ENCODE measurements at regions not wholly inside any gene's neighbourhood (a gene's known extent, or its start where the extent isn't known, plus 50 kb on each side); places are given as distances from the start of the nearest gene placed in this dataset.

- no peaks in the 10 kb centered on the region for H3K27me3 ChIP-seq (ENCODE audit: control insufficient read depth, insufficient read depth, low read length)
- no peak overlapping the region for H3K4me3 ChIP-seq (ENCODE audit: low read length in 3 of 3)
- intact Hi-C loops (cut with DNase I): no loop called here
- no peaks in the 10 kb centered on the region for H3K36me3 ChIP-seq (ENCODE audit: control insufficient read depth in 2 of 3, insufficient read depth in 3 of 3, low read length in 3 of 3)
- H3K4me1 ChIP-seq (ENCODE audit: control insufficient read depth in 2 of 3, insufficient read depth in 2 of 3, low read depth in 1 of 3, low read length in 3 of 3): no peaks in the 10 kb centered on the region
- TF ChIP-seq CTCF (IDR thresholded peaks at IDR 0.05; ENCODE audit: borderline replicate concordance, extremely low read depth, insufficient read depth): no peak
- H3K27ac ChIP-seq (ENCODE audit: low read depth in 2 of 2, low read length in 2 of 2): no peak overlapping the region
- DNase-seq: no peak
- H3K9me3 ChIP-seq (ENCODE audit: control insufficient read depth in 2 of 3, insufficient read depth in 1 of 3, low read length in 3 of 3): no peaks in the 10 kb centered on the region
- no peak overlapping the region for H3K9ac ChIP-seq (ENCODE audit: low read length in 3 of 3)
- no peak for FAIRE-seq
Measured at GRCh38 chr12:74781991-74782485, 244.4 kb downstream of the ATXN7L3B start.

GRCh38 chr12:74790931-74791330 is 253.3 kb downstream of the ATXN7L3B start:
- H3K9me3 ChIP-seq (ENCODE audit: control insufficient read depth in 2 of 3, insufficient read depth in 1 of 3, low read length in 3 of 3): no peaks in the 10 kb centered on the region
- FAIRE-seq (no peak), DNase-seq (peak in 1 of 5 donors; percentile 3)
- no peak overlapping the region for H3K9ac ChIP-seq (ENCODE audit: low read length in 3 of 3)
- no peak for TF ChIP-seq CTCF (IDR thresholded peaks at IDR 0.05; ENCODE audit: borderline replicate concordance, extremely low read depth, insufficient read depth)
- H3K27me3 ChIP-seq (ENCODE audit: control insufficient read depth, insufficient read depth, low read length): no peaks in the 10 kb centered on the region
- no peaks in the 10 kb centered on the region for H3K4me1 ChIP-seq (ENCODE audit: control insufficient read depth in 2 of 3, insufficient read depth in 2 of 3, low read depth in 1 of 3, low read length in 3 of 3)
- H3K36me3 ChIP-seq (ENCODE audit: control insufficient read depth in 2 of 3, insufficient read depth in 3 of 3, low read length in 3 of 3): no peaks in the 10 kb centered on the region
- H3K4me3 ChIP-seq (ENCODE audit: low read length in 3 of 3): no peak overlapping the region
- intact Hi-C loops (cut with DNase I): no loop called here
- no peak overlapping the region for H3K27ac ChIP-seq (ENCODE audit: low read depth in 2 of 2, low read length in 2 of 2)

- Histone ChIP-seq H3K4me1 (ENCODE audit: control insufficient read depth in 2 of 3, insufficient read depth in 2 of 3, low read depth in 1 of 3, low read length in 3 of 3) (no peaks in the 10 kb centered on the region), H3K36me3 (ENCODE audit: control insufficient read depth in 2 of 3, insufficient read depth in 3 of 3, low read length in 3 of 3) (no peaks in the 10 kb centered on the region), H3K9me3 (ENCODE audit: control insufficient read depth in 2 of 3, insufficient read depth in 1 of 3, low read length in 3 of 3) (no peaks in the 10 kb centered on the region), H3K4me3 (ENCODE audit: low read length in 3 of 3) (no peak overlapping the region), H3K9ac (ENCODE audit: low read length in 3 of 3) (no peak overlapping the region), H3K27me3 (ENCODE audit: control insufficient read depth, insufficient read depth, low read length) (no peaks in the 10 kb centered on the region), H3K27ac (ENCODE audit: low read depth in 2 of 2, low read length in 2 of 2) (no peak overlapping the region)
- no peak for FAIRE-seq
- intact Hi-C loops (cut with DNase I): no loop called here
- TF ChIP-seq CTCF (IDR thresholded peaks at IDR 0.05; ENCODE audit: borderline replicate concordance, extremely low read depth, insufficient read depth): no peak
- DNase-seq: peak in 1 of 5 donors; percentile 3
Measured at GRCh38 chr12:74791365-74791764, 253.7 kb downstream of the ATXN7L3B start.

GRCh38 chr12:74794522-74794921 is 256.9 kb downstream of the ATXN7L3B start:
- Histone ChIP-seq H3K9me3 (ENCODE audit: control insufficient read depth in 2 of 3, insufficient read depth in 1 of 3, low read length in 3 of 3) (no peaks in the 10 kb centered on the region), H3K4me1 (ENCODE audit: control insufficient read depth in 2 of 3, insufficient read depth in 2 of 3, low read depth in 1 of 3, low read length in 3 of 3) (no peaks in the 10 kb centered on the region), H3K36me3 (ENCODE audit: control insufficient read depth in 2 of 3, insufficient read depth in 3 of 3, low read length in 3 of 3) (no peaks in the 10 kb centered on the region), H3K27ac (ENCODE audit: low read depth in 2 of 2, low read length in 2 of 2) (no peak overlapping the region), H3K4me3 (ENCODE audit: low read length in 3 of 3) (no peak overlapping the region), H3K9ac (ENCODE audit: low read length in 3 of 3) (no peak overlapping the region), H3K27me3 (ENCODE audit: control insufficient read depth, insufficient read depth, low read length) (no peaks in the 10 kb centered on the region)
- no peak for FAIRE-seq
- intact Hi-C loops (cut with DNase I): no loop called here
- no peak for DNase-seq
- no peak for TF ChIP-seq CTCF (IDR thresholded peaks at IDR 0.05; ENCODE audit: borderline replicate concordance, extremely low read depth, insufficient read depth)
